ENCODE measurements at regions not wholly inside any gene's neighbourhood (a gene's known extent, or its start where the extent isn't known, plus 50 kb on each side); places are given as distances from the start of the nearest gene placed in this dataset.

GRCh38 chr4:138320030-138320429 lies 77.9 kb upstream of the SLC7A11 start:
- H2BK120ac ChIP-seq (ENCODE audit: low read depth, low read length) = no peak overlapping the region
- H3K27ac ChIP-seq (ENCODE audit: insufficient read depth, low read length) = no peak overlapping the region
- H3K4ac ChIP-seq (ENCODE audit: low read depth, low read length) = no peak overlapping the region
- no peaks in the 10 kb centered on the region for H3K9me1 ChIP-seq (ENCODE audit: insufficient read depth, low read length)
- POLR2A ChIA-PET (ENCODE audit: unreplicated experiment) = no interaction called here
- no peak overlapping the region for H3K4me2 ChIP-seq (ENCODE audit: low read depth, low read length)
- no peak for DNase-seq
- TF ChIP-seq CTCF (conservative IDR thresholded peaks at IDR 0.05; ENCODE audit: low read depth, low read length) (no peak), MAZ (IDR thresholded peaks at IDR 0.05; ENCODE audit: borderline replicate concordance, low read depth, low read length) (no peak), MXI1 (IDR thresholded peaks at IDR 0.05; ENCODE audit: borderline replicate concordance, low read depth, low read length) (no peak), SMC3 (IDR thresholded peaks at IDR 0.05; ENCODE audit: low read depth, low read length) (no peak), NFE2L2 (IDR thresholded peaks at IDR 0.05; ENCODE audit: low read depth, low read length) (no peak)
- no peak overlapping the region for H3K9ac ChIP-seq (ENCODE audit: low read depth, low read length)
- no peak overlapping the region for H2AK5ac ChIP-seq (ENCODE audit: low read depth, low read length)
- no peak overlapping the region for H4K91ac ChIP-seq (ENCODE audit: insufficient read depth, low read depth, low read length)
- H3K4me3 ChIP-seq (ENCODE audit: insufficient read depth, low read depth, low read length) = no peak overlapping the region
- no peak overlapping the region for H4K5ac ChIP-seq (ENCODE audit: low read depth, low read length)
- CTCF ChIA-PET = interaction anchor here (0.7 kb wide), 1 partner anchor 24 kb away, joined by 3 read pairs; no protein-coding TSS in a partner anchor
- no peak overlapping the region for H2BK5ac ChIP-seq (ENCODE audit: low read depth, low read length, poor library complexity, severe bottlenecking)
- H2BK20ac ChIP-seq (ENCODE audit: low read depth, low read length) = no peak overlapping the region
- intact Hi-C loops (cut with micrococcal nuclease) = no loop called here
- no TSS peak for BruUV-seq (replicated peaks)
- H3K18ac ChIP-seq (ENCODE audit: low read depth, low read length) = no peak overlapping the region
- no peak overlapping the region for H2AFZ ChIP-seq (replicated peaks; ENCODE audit: low read length, poor library complexity)
- in situ Hi-C loops (cut with MboI; ENCODE audit: low sequenced_read_pairs) = no loop called here
- no peak overlapping the region for H2AK9ac ChIP-seq (replicated peaks; ENCODE audit: low read depth, low read length, poor library complexity)
- H3K36me3 ChIP-seq (ENCODE audit: control insufficient read depth, insufficient read depth, low read length) = no peaks in the 10 kb centered on the region
- dilution Hi-C loops (cut with HindIII; ENCODE audit: low sequenced_read_pairs, unreplicated experiment) = no loop called here
- H2BK15ac ChIP-seq (ENCODE audit: low read depth, low read length) = no peak overlapping the region
- H3K27me3 ChIP-seq (ENCODE audit: control insufficient read depth, insufficient read depth, low read length) = no peaks in the 10 kb centered on the region
- no peaks in the 10 kb centered on the region for H3K4me1 ChIP-seq (ENCODE audit: control insufficient read depth, insufficient read depth, low read length)
- H3K14ac ChIP-seq (replicated peaks; ENCODE audit: low read depth, low read length) = no peak overlapping the region
- no peaks in the 10 kb centered on the region for H3K9me3 ChIP-seq (ENCODE audit: control insufficient read depth, insufficient read depth, low read length)
- WGBS, 2 experiments (ENCODE audit: extremely low coverage in 2 of 2, insufficient read length in 1 of 2) = no CpG with 5 or more reads among the region's 1 CpG
- ATAC-seq (ENCODE audit: low read depth) = no peak
- no peak overlapping the region for H4K8ac ChIP-seq (ENCODE audit: low read depth in 2 of 2, low read length in 2 of 2)
- H3K79me1 ChIP-seq (ENCODE audit: low read depth in 1 of 2, low read length in 2 of 2) = no peaks in the 10 kb centered on the region
- H4K20me1 ChIP-seq (ENCODE audit: insufficient read depth, low read length) = no peaks in the 10 kb centered on the region
- no peak overlapping the region for H3K56ac ChIP-seq (ENCODE audit: extremely low read depth, insufficient read depth, low read length)
- no peak overlapping the region for H3K23ac ChIP-seq (ENCODE audit: low read depth, low read length)
